ENCODE measurements at regions not wholly inside any gene's neighbourhood (a gene's known extent, or its start where the extent isn't known, plus 50 kb on each side); places are given as distances from the start of the nearest gene placed in this dataset.

- no peak overlapping the region for H2BK5ac ChIP-seq (ENCODE audit: low read depth, low read length, poor library complexity)
- H2BK120ac ChIP-seq (ENCODE audit: insufficient read depth, low read length, poor library complexity), result peak overlapping the region; percentile 2
- no peak for DNase-seq
- no peak overlapping the region for H3K4me3 ChIP-seq (ENCODE audit: low read depth, low read length)
- H2BK12ac ChIP-seq (ENCODE audit: low read length), result no peak overlapping the region
- no peak overlapping the region for H2AFZ ChIP-seq (ENCODE audit: insufficient read depth, low read length, poor library complexity)
- H3K23ac ChIP-seq (ENCODE audit: low read length), result no peak overlapping the region
- no peaks in the 10 kb centered on the region for H3K9me3 ChIP-seq (ENCODE audit: insufficient read depth, low read depth, low read length)
- H3K27ac ChIP-seq (ENCODE audit: low read depth, low read length), result no peak overlapping the region
- H3K18ac ChIP-seq (ENCODE audit: low read length), result no peak overlapping the region
- no peak overlapping the region for H4K12ac ChIP-seq (ENCODE audit: low read depth, low read length)
- no peak overlapping the region for H4K91ac ChIP-seq (ENCODE audit: low read depth, low read length)
- no peaks in the 10 kb centered on the region for H3K79me1 ChIP-seq (ENCODE audit: low read length)
- H3K4ac ChIP-seq (ENCODE audit: low read depth, low read length), result no peak overlapping the region
- no peak overlapping the region for H3K9ac ChIP-seq (ENCODE audit: low read length)
- no CpG with 5 or more reads among the region's 1 CpG for WGBS (ENCODE audit: extremely low coverage, insufficient coverage, insufficient read length)
- no peaks in the 10 kb centered on the region for H3K36me3 ChIP-seq (ENCODE audit: control insufficient read depth in 1 of 2, insufficient read depth in 2 of 2, low read length in 2 of 2)
- no peaks in the 10 kb centered on the region for H3K79me2 ChIP-seq (ENCODE audit: control insufficient read depth, insufficient read depth, low read length, poor library complexity)
- no peak overlapping the region for H3K4me2 ChIP-seq (ENCODE audit: low read length)
- no peak overlapping the region for H2AK5ac ChIP-seq (ENCODE audit: low read length)
- no peaks in the 10 kb centered on the region for H3K4me1 ChIP-seq (ENCODE audit: control insufficient read depth in 1 of 2, insufficient read depth in 2 of 2, low read length in 2 of 2)
- no peaks in the 10 kb centered on the region for H3K27me3 ChIP-seq (ENCODE audit: insufficient read depth, low read length)
- no peak overlapping the region for H4K8ac ChIP-seq (ENCODE audit: low read depth, low read length)
- no peak overlapping the region for H3K14ac ChIP-seq (ENCODE audit: low read length)
Measured at GRCh38 chr7:81623251-81623855, 146.5 kb downstream of the HGF start.

GRCh38 chr7:81621893-81622292, 148.0 kb downstream of the HGF start:
- Histone ChIP-seq H3K4me1 (ENCODE audit: control insufficient read depth in 1 of 2, insufficient read depth in 2 of 2, low read length in 2 of 2) (no peaks in the 10 kb centered on the region), H3K27me3 (ENCODE audit: insufficient read depth, low read length) (no peaks in the 10 kb centered on the region), H3K14ac (ENCODE audit: low read length) (no peak overlapping the region), H2BK120ac (ENCODE audit: insufficient read depth, low read length, poor library complexity) (no peak overlapping the region), H3K9ac (ENCODE audit: low read length) (no peak overlapping the region), H2AFZ (ENCODE audit: insufficient read depth, low read length, poor library complexity) (no peak overlapping the region), H2BK5ac (ENCODE audit: low read depth, low read length, poor library complexity) (no peak overlapping the region), H2AK5ac (ENCODE audit: low read length) (no peak overlapping the region), H4K91ac (ENCODE audit: low read depth, low read length) (no peak overlapping the region), H3K79me2 (ENCODE audit: control insufficient read depth, insufficient read depth, low read length, poor library complexity) (no peaks in the 10 kb centered on the region), H3K4me3 (ENCODE audit: low read depth, low read length) (no peak overlapping the region), H3K79me1 (ENCODE audit: low read length) (no peaks in the 10 kb centered on the region), H2BK12ac (ENCODE audit: low read length) (no peak overlapping the region), H3K18ac (ENCODE audit: low read length) (no peak overlapping the region), H4K8ac (ENCODE audit: low read depth, low read length) (no peak overlapping the region), H3K4me2 (ENCODE audit: low read length) (no peak overlapping the region), H3K9me3 (ENCODE audit: insufficient read depth, low read depth, low read length) (no peaks in the 10 kb centered on the region), H3K27ac (ENCODE audit: low read depth, low read length) (no peak overlapping the region), H3K4ac (ENCODE audit: low read depth, low read length) (no peak overlapping the region), H3K36me3 (ENCODE audit: control insufficient read depth in 1 of 2, insufficient read depth in 2 of 2, low read length in 2 of 2) (no peaks in the 10 kb centered on the region), H3K23ac (ENCODE audit: low read length) (no peak overlapping the region), H4K12ac (ENCODE audit: low read depth, low read length) (no peak overlapping the region)
- WGBS (ENCODE audit: extremely low coverage, insufficient coverage, insufficient read length), result no CpG with 5 or more reads among the region's 1 CpG
- DNase-seq, result no peak

GRCh38 chr7:81618396-81619014, 151.3 kb downstream of the HGF start:
- no peak overlapping the region for H3K9ac ChIP-seq (ENCODE audit: low read length)
- no peaks in the 10 kb centered on the region for H3K79me1 ChIP-seq (ENCODE audit: low read length)
- H2BK5ac ChIP-seq (ENCODE audit: low read depth, low read length, poor library complexity), result no peak overlapping the region
- H2BK120ac ChIP-seq (ENCODE audit: insufficient read depth, low read length, poor library complexity), result no peak overlapping the region
- DNase-seq, result peak; percentile 4 to 32
- no peaks in the 10 kb centered on the region for H3K36me3 ChIP-seq (ENCODE audit: control insufficient read depth in 1 of 2, insufficient read depth in 2 of 2, low read length in 2 of 2)
- H4K91ac ChIP-seq (ENCODE audit: low read depth, low read length), result no peak overlapping the region
- no peak overlapping the region for H2BK12ac ChIP-seq (ENCODE audit: low read length)
- WGBS (ENCODE audit: extremely low coverage, insufficient coverage, insufficient read length), result no CpG with 5 or more reads among the region's 4 CpGs
- no peak overlapping the region for H2AFZ ChIP-seq (ENCODE audit: insufficient read depth, low read length, poor library complexity)
- H3K27me3 ChIP-seq (ENCODE audit: insufficient read depth, low read length), result no peaks in the 10 kb centered on the region
- H3K4ac ChIP-seq (ENCODE audit: low read depth, low read length), result no peak overlapping the region
- H4K12ac ChIP-seq (ENCODE audit: low read depth, low read length), result no peak overlapping the region
- no peaks in the 10 kb centered on the region for H3K4me1 ChIP-seq (ENCODE audit: control insufficient read depth in 1 of 2, insufficient read depth in 2 of 2, low read length in 2 of 2)
- no peak overlapping the region for H3K4me2 ChIP-seq (ENCODE audit: low read length)
- H3K9me3 ChIP-seq (ENCODE audit: insufficient read depth, low read depth, low read length), result no peaks in the 10 kb centered on the region
- H3K27ac ChIP-seq (ENCODE audit: low read depth, low read length), result no peak overlapping the region
- H3K14ac ChIP-seq (ENCODE audit: low read length), result no peak overlapping the region
- no peak overlapping the region for H2AK5ac ChIP-seq (ENCODE audit: low read length)
- no peak overlapping the region for H4K8ac ChIP-seq (ENCODE audit: low read depth, low read length)
- no peak overlapping the region for H3K4me3 ChIP-seq (ENCODE audit: low read depth, low read length)
- H3K18ac ChIP-seq (ENCODE audit: low read length), result no peak overlapping the region
- no peak overlapping the region for H3K23ac ChIP-seq (ENCODE audit: low read length)
- H3K79me2 ChIP-seq (ENCODE audit: control insufficient read depth, insufficient read depth, low read length, poor library complexity), result no peaks in the 10 kb centered on the region

- Histone ChIP-seq H3K36me3 (ENCODE audit: control insufficient read depth in 1 of 2, insufficient read depth in 2 of 2, low read length in 2 of 2) (no peaks in the 10 kb centered on the region), H3K4me1 (ENCODE audit: control insufficient read depth in 1 of 2, insufficient read depth in 2 of 2, low read length in 2 of 2) (no peaks in the 10 kb centered on the region), H3K79me2 (ENCODE audit: control insufficient read depth, insufficient read depth, low read length, poor library complexity) (no peaks in the 10 kb centered on the region), H2BK12ac (ENCODE audit: low read length) (peak overlapping the region; percentile 31), H2BK120ac (ENCODE audit: insufficient read depth, low read length, poor library complexity) (peak overlapping the region; percentile 13), H3K79me1 (ENCODE audit: low read length) (no peaks in the 10 kb centered on the region), H3K18ac (ENCODE audit: low read length) (no peak overlapping the region), H3K27ac (ENCODE audit: low read depth, low read length) (no peak overlapping the region), H3K4me3 (ENCODE audit: low read depth, low read length) (no peak overlapping the region), H3K9ac (ENCODE audit: low read length) (no peak overlapping the region), H2AFZ (ENCODE audit: insufficient read depth, low read length, poor library complexity) (no peak overlapping the region), H2AK5ac (ENCODE audit: low read length) (no peak overlapping the region), H3K23ac (ENCODE audit: low read length) (no peak overlapping the region), H3K4ac (ENCODE audit: low read depth, low read length) (no peak overlapping the region), H4K91ac (ENCODE audit: low read depth, low read length) (no peak overlapping the region), H2BK5ac (ENCODE audit: low read depth, low read length, poor library complexity) (no peak overlapping the region), H3K27me3 (ENCODE audit: insufficient read depth, low read length) (no peaks in the 10 kb centered on the region), H3K4me2 (ENCODE audit: low read length) (no peak overlapping the region), H4K8ac (ENCODE audit: low read depth, low read length) (no peak overlapping the region), H4K12ac (ENCODE audit: low read depth, low read length) (no peak overlapping the region), H3K14ac (ENCODE audit: low read length) (no peak overlapping the region), H3K9me3 (ENCODE audit: insufficient read depth, low read depth, low read length) (no peaks in the 10 kb centered on the region)
- DNase-seq, result no peak
- WGBS (ENCODE audit: extremely low coverage, insufficient coverage, insufficient read length), result no CpG with 5 or more reads among the region's 3 CpGs
Measured at GRCh38 chr7:81616951-81617350, 152.9 kb downstream of the HGF start.
